H9 (cell line): ENCODE measurements at regions not wholly inside any gene's neighbourhood (a gene's known extent, or its start where the extent isn't known, plus 50 kb on each side); places are given as distances from the start of the nearest gene placed in this dataset.

ENCODE experiments used
- DNase-seq: peaks from one replicate; pipeline ENCODE4 v3.0.0-alpha.2; 2017
- H2AFZ ChIP-seq: one replicate; pipeline ENCODE4 v1.6.1; 2013; ENCODE audit warnings: mild to moderate bottlenecking, low read length, control low read depth, moderate library complexity
- H2AK5ac ChIP-seq: 2 replicates; pipeline ENCODE4 v1.6.1; 2013; ENCODE audit warnings: low read length, control low read depth, mixed read lengths; ENCODE audit not compliant: insufficient read length
- H2BK120ac ChIP-seq: one replicate; pipeline ENCODE4 v1.6.1; 2013; ENCODE audit warnings: low read depth, mild to moderate bottlenecking, low read length, control low read depth, inconsistent platforms; ENCODE audit not compliant: poor library complexity, severe bottlenecking
- H2BK12ac ChIP-seq: 2 replicates; pipeline ENCODE4 v1.6.1; 2013; ENCODE audit warnings: low read length, control low read depth, mixed read lengths, low read depth; ENCODE audit not compliant: insufficient read length
- H2BK15ac ChIP-seq: 2 replicates; pipeline ENCODE4 v1.6.1; 2013; ENCODE audit warnings: low read depth, low read length, control low read depth
- H2BK20ac ChIP-seq: one replicate; pipeline ENCODE4 v1.6.1; 2013; ENCODE audit warnings: low read depth, mild to moderate bottlenecking, low read length, control low read depth, inconsistent platforms; ENCODE audit not compliant: poor library complexity, severe bottlenecking
- H2BK5ac ChIP-seq: 2 replicates; pipeline ENCODE4 v1.6.1; 2013; ENCODE audit warnings: low read length, control low read depth, mixed read lengths; ENCODE audit not compliant: insufficient read length
- H3K14ac ChIP-seq: 2 replicates; pipeline ENCODE4 v1.6.1; 2013; ENCODE audit warnings: low read length, control low read depth; ENCODE audit not compliant: insufficient read depth
- H3K18ac ChIP-seq: 2 replicates; pipeline ENCODE4 v1.6.1; 2013; ENCODE audit warnings: low read depth, mild to moderate bottlenecking, mixed read lengths, low read length, control low read depth; ENCODE audit not compliant: insufficient read length
- H3K23ac ChIP-seq: 2 replicates; pipeline ENCODE4 v1.6.1; 2013; ENCODE audit warnings: low read length, control low read depth, mixed read lengths, low read depth; ENCODE audit not compliant: insufficient read length
- H3K23me2 ChIP-seq: 2 replicates; pipeline ENCODE4 v1.6.1; 2013; ENCODE audit warnings: low read depth, mild to moderate bottlenecking, mixed read lengths, low read length, control low read depth; ENCODE audit not compliant: insufficient read length, poor library complexity, severe bottlenecking
- H3K27ac ChIP-seq: 2 replicates; pipeline ENCODE4 v1.5.1; 2013; ENCODE audit warnings: low read length, control low read depth, mixed read lengths, low read depth; ENCODE audit not compliant: insufficient read length
- H3K27me3 ChIP-seq: 2 replicates; pipeline ENCODE4 v1.6.1; 2013; ENCODE audit warnings: low read length, control low read depth, inconsistent platforms; ENCODE audit not compliant: insufficient read depth
- H3K4ac ChIP-seq: 2 replicates; pipeline ENCODE4 v1.6.1; 2013; ENCODE audit warnings: low read depth, mild to moderate bottlenecking, control low read depth, inconsistent platforms, low read length, moderate library complexity
- H3K4me1 ChIP-seq: 2 replicates; pipeline ENCODE4 v1.6.1; 2013; ENCODE audit warnings: low read length, control low read depth, inconsistent platforms; ENCODE audit not compliant: insufficient read depth
- H3K4me2 ChIP-seq: 2 replicates; pipeline ENCODE4 v1.6.1; 2013; ENCODE audit warnings: low read length, control low read depth, mixed read lengths; ENCODE audit not compliant: insufficient read length, insufficient read depth
- H3K56ac ChIP-seq: 2 replicates; pipeline ENCODE4 v1.6.1; 2013; ENCODE audit warnings: low read depth, mild to moderate bottlenecking, mixed read lengths, low read length, control low read depth; ENCODE audit not compliant: insufficient read length
- H3K79me1 ChIP-seq: 2 replicates; pipeline ENCODE4 v1.6.1; 2013; ENCODE audit warnings: low read depth, mild to moderate bottlenecking, moderate library complexity, low read length, control low read depth, inconsistent platforms; ENCODE audit not compliant: insufficient read depth, poor library complexity, severe bottlenecking
- H3K79me2 ChIP-seq: 2 replicates; pipeline ENCODE4 v1.6.1; 2013; ENCODE audit warnings: low read length, control low read depth, inconsistent platforms; ENCODE audit not compliant: insufficient read depth
- H3K9ac ChIP-seq: 2 replicates; pipeline ENCODE4 v1.6.1; 2013; ENCODE audit warnings: low read length, control low read depth, mixed read lengths; ENCODE audit not compliant: insufficient read length; ENCODE audit errors: extremely low read depth
- H3K9me3 ChIP-seq: one replicate; pipeline ENCODE4 v1.6.1; 2013; ENCODE audit warnings: low read depth, low read length, inconsistent platforms; ENCODE audit not compliant: control insufficient read depth
- H3T11ph ChIP-seq: one replicate; pipeline ENCODE4 v1.6.1; 2013; ENCODE audit warnings: mild to moderate bottlenecking, low read length, control low read depth, inconsistent platforms
- H4K20me1 ChIP-seq: one replicate; pipeline ENCODE4 v1.6.1; 2013; ENCODE audit not compliant: control insufficient read depth, insufficient read length, insufficient read depth
- H4K5ac ChIP-seq: 2 replicates; pipeline ENCODE4 v1.6.1; 2013; ENCODE audit warnings: low read depth, mild to moderate bottlenecking, mixed read lengths, low read length, control low read depth; ENCODE audit not compliant: insufficient read length
- H4K8ac ChIP-seq: replicated peaks from 2 replicates; pipeline ENCODE4 v1.6.1; 2013; ENCODE audit warnings: low read length, control low read depth, mixed read lengths, low read depth; ENCODE audit not compliant: insufficient read length
- H4K91ac ChIP-seq: 2 replicates; pipeline ENCODE4 v1.6.1; 2013; ENCODE audit warnings: low read depth, mild to moderate bottlenecking, moderate library complexity, mixed read lengths, low read length, control low read depth; ENCODE audit not compliant: insufficient read length
- H3K27ac Mint-ChIP-seq, 3 experiments: 2 replicates in 2 of 3; 3 replicates in 1 of 3; pipeline ENCODE4 v1.8.0; 2020 to 2021; ENCODE audit warnings: mixed read lengths in 3 of 3, mild to moderate bottlenecking in 1 of 3, moderate library complexity in 1 of 3
- H3K27me3 Mint-ChIP-seq: 2 replicates; pipeline ENCODE4 v1.8.0; 2021; ENCODE audit warnings: low read depth, mild to moderate bottlenecking, moderate library complexity, mixed read lengths
- H3K36me3 Mint-ChIP-seq, 3 experiments: 2 replicates in 2 of 3; 3 replicates in 1 of 3; pipeline ENCODE4 v1.8.0; 2020 to 2021; ENCODE audit warnings: low read depth in 3 of 3, mixed read lengths in 3 of 3; ENCODE audit not compliant: insufficient read depth in 1 of 3
- H3K4me1 Mint-ChIP-seq, 2 experiments: 2 replicates each; pipeline ENCODE4 v1.8.0; 2020; ENCODE audit warnings: mixed read lengths in 2 of 2
- H3K4me3 Mint-ChIP-seq, 2 experiments: 2 replicates in 1 of 2; 3 replicates in 1 of 2; pipeline ENCODE4 v1.8.0; 2020 to 2021; ENCODE audit warnings: mild to moderate bottlenecking in 2 of 2, mixed read lengths in 2 of 2, moderate library complexity in 1 of 2
- H3K9me3 Mint-ChIP-seq, 2 experiments: 2 replicates in 1 of 2; 3 replicates in 1 of 2; pipeline ENCODE4 v1.8.0; 2020; ENCODE audit warnings: mild to moderate bottlenecking in 2 of 2, mixed read lengths in 2 of 2, moderate library complexity in 1 of 2
- WGBS: extraction: QIAGEN DNeasy Blood & Tissue Kit; methylation state at CpG from one replicate; pipeline ENCODE4 v1.1.7; 2013; ENCODE audit warnings: missing lambda C conversion rate, low lambda C conversion rate, mixed read lengths; ENCODE audit not compliant: insufficient read length; ENCODE audit errors: extremely low coverage; 5-methylcytosine and 5-hydroxymethylcytosine counted together
- TF ChIP-seq, protein P1 (sequence below): fragments of 200-600 bp; sonication (generic); conservative IDR thresholded peaks from 3 replicates; pipeline ENCODE4 v1.8.0; 2021; ENCODE audit warnings: antibody characterized with exemption, mild to moderate bottlenecking

DNA sequence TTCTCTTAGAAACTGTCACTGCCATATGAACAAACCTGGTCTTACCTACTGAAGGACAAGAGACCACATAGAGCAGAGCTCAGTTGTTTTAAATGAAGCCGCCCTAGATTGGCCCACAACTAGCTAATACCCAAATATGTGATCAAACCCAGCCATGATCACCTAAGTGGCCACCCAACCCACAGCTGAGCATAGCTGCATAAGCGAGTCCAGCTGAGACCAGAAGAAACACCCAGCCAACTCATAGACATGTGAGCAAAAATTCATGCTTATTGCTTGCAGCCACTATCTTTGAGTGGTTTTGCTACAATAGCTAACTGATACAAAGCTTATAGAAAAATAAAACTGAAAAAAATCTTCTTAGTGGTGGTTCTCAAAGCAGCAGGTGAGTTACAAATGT is 124.3 kb upstream of the CPNE4 start:
- no CpG with 5 or more reads among the region's 2 CpGs for WGBS
- TF ChIP-seq, protein P1, sequence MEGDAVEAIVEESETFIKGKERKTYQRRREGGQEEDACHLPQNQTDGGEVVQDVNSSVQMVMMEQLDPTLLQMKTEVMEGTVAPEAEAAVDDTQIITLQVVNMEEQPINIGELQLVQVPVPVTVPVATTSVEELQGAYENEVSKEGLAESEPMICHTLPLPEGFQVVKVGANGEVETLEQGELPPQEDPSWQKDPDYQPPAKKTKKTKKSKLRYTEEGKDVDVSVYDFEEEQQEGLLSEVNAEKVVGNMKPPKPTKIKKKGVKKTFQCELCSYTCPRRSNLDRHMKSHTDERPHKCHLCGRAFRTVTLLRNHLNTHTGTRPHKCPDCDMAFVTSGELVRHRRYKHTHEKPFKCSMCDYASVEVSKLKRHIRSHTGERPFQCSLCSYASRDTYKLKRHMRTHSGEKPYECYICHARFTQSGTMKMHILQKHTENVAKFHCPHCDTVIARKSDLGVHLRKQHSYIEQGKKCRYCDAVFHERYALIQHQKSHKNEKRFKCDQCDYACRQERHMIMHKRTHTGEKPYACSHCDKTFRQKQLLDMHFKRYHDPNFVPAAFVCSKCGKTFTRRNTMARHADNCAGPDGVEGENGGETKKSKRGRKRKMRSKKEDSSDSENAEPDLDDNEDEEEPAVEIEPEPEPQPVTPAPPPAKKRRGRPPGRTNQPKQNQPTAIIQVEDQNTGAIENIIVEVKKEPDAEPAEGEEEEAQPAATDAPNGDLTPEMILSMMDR = no peak
- Mint-ChIP-seq H3K27me3 (peaks cover 3% of the 10 kb centered on the region), H3K27ac (no peak overlapping the region), H3K4me1 (peaks cover 2 to 6% of the 10 kb centered on the region in 2 experiments; a peak in 2 of 4 replicates), H3K4me3 (no peak overlapping the region), H3K9me3 (no peaks in the 10 kb centered on the region), H3K36me3 (no peaks in the 10 kb centered on the region)
- Histone ChIP-seq H3K4ac (no peak overlapping the region), H4K5ac (no peak overlapping the region), H3K9ac (no peak overlapping the region), H3K23ac (no peak overlapping the region), H2BK15ac (no peak overlapping the region), H3K27ac (no peak overlapping the region), H4K20me1 (no peaks in the 10 kb centered on the region), H2AFZ (no peak overlapping the region), H3K27me3 (no peaks in the 10 kb centered on the region), H3K18ac (no peak overlapping the region), H4K8ac (no peak overlapping the region), H3K9me3 (no peaks in the 10 kb centered on the region), H3K79me1 (no peaks in the 10 kb centered on the region), H3K4me2 (no peak overlapping the region), H2BK12ac (no peak overlapping the region), H2BK5ac (no peak overlapping the region), H2BK20ac (no peak overlapping the region), H3K23me2 (no peaks in the 10 kb centered on the region), H2BK120ac (no peak overlapping the region), H2AK5ac (no peak overlapping the region), H3T11ph (no peak overlapping the region), H3K14ac (no peak overlapping the region), H3K4me1 (no peaks in the 10 kb centered on the region), H3K79me2 (no peaks in the 10 kb centered on the region), H3K56ac (no peak overlapping the region), H4K91ac (no peak overlapping the region)
- no peak for DNase-seq
